Upper lobe of left lung (tissue), 4 donors: ENCODE measurements at regions not wholly inside any gene's neighbourhood (a gene's known extent, or its start where the extent isn't known, plus 50 kb on each side); places are given as distances from the start of the nearest gene placed in this dataset.

Source experiments
- EP300 ChIP-seq, 4 donors: sonication (generic); formaldehyde crosslinking; IDR thresholded peaks; one replicate each; pipeline ENCODE4 v1.5.1; 2017; ENCODE audit warnings: antibody characterized with exemption in 4 of 4, control low read depth in 2 of 4
- POLR2A ChIP-seq, 4 donors: fragments of 450-650 bp; IDR thresholded peaks; one replicate each; pipeline ENCODE4 v1.5.1; 2016 to 2017; ENCODE audit warnings: antibody characterized with exemption in 4 of 4, mild to moderate bottlenecking in 2 of 4
- POLR2AphosphoS5 ChIP-seq, 2 donors: sonication (generic); formaldehyde crosslinking; IDR thresholded peaks; one replicate each; pipeline ENCODE4 v1.5.1; 2017; ENCODE audit warnings: antibody characterized with exemption in 2 of 2
- TF ChIP-seq, protein P1 (sequence below), 6 experiments: fragments of 450-650 bp in 4 of 6; fragments of 200-600 bp in 2 of 6; sonication (generic) in 2 of 6; IDR thresholded peaks; one replicate each; pipeline ENCODE4 v1.5.1; 2016 to 2019; ENCODE audit warnings: antibody characterized with exemption in 6 of 6

GRCh38 chr18:75350512-75350839 is 77.0 kb downstream of the SMIM21 start:
- TF ChIP-seq, protein P1, sequence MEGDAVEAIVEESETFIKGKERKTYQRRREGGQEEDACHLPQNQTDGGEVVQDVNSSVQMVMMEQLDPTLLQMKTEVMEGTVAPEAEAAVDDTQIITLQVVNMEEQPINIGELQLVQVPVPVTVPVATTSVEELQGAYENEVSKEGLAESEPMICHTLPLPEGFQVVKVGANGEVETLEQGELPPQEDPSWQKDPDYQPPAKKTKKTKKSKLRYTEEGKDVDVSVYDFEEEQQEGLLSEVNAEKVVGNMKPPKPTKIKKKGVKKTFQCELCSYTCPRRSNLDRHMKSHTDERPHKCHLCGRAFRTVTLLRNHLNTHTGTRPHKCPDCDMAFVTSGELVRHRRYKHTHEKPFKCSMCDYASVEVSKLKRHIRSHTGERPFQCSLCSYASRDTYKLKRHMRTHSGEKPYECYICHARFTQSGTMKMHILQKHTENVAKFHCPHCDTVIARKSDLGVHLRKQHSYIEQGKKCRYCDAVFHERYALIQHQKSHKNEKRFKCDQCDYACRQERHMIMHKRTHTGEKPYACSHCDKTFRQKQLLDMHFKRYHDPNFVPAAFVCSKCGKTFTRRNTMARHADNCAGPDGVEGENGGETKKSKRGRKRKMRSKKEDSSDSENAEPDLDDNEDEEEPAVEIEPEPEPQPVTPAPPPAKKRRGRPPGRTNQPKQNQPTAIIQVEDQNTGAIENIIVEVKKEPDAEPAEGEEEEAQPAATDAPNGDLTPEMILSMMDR (IDR thresholded peaks at IDR 0.05): no peak
- TF ChIP-seq EP300 (IDR thresholded peaks at IDR 0.05) (no peak), POLR2AphosphoS5 (IDR thresholded peaks at IDR 0.05) (no peak), POLR2A (IDR thresholded peaks at IDR 0.05) (no peak)
